IMR-90 (cell line): ENCODE measurements at regions not wholly inside any gene's neighbourhood (a gene's known extent, or its start where the extent isn't known, plus 50 kb on each side); places are given as distances from the start of the nearest gene placed in this dataset.

Experiments used
- ATAC-seq: fragments of 200-7000 bp; cut with Tn5 transposase; 2 replicates; pipeline ENCODE4 v1.9.1; 2020; ENCODE audit warnings: low read depth, mild to moderate bottlenecking, moderate library complexity
- BruUV-seq: library from RNA; stranded (reverse); fragments of 400-500 nt; replicated peaks from 2 replicates; lab custom pipeline; 2021; lab: Mats Ljungman, UMichigan
- CTCF ChIA-PET: fragments of 300-600 bp; formaldehyde crosslinking; extraction: SDS; loops from one replicate; lab custom pipeline; 2021; ENCODE audit warnings: antibody characterized with exemption; lab: Yijun Ruan, JAX
- POLR2A ChIA-PET: fragments of 300-600 bp; sonication (Branson Sonifier 250); formaldehyde crosslinking; loops from one replicate; lab custom pipeline; 2022; ENCODE audit warnings: antibody characterized with exemption; ENCODE audit not compliant: unreplicated experiment; lab: Charles Lee
- DNase-seq: peaks from one replicate; pipeline ENCODE4 v3.0.0; 2013
- H2AFZ ChIP-seq: replicated peaks from 2 replicates; pipeline ENCODE3; 2013; ENCODE audit warnings: low read length, mild to moderate bottlenecking; ENCODE audit not compliant: poor library complexity
- H2AK5ac ChIP-seq: 2 replicates; pipeline ENCODE4 v1.6.1; 2013; ENCODE audit warnings: low read depth, low read length, inconsistent platforms
- H2AK9ac ChIP-seq: replicated peaks from 2 replicates; pipeline ENCODE3; 2013; ENCODE audit warnings: mild to moderate bottlenecking, low read depth, low read length, moderate library complexity; ENCODE audit not compliant: poor library complexity
- H2BK120ac ChIP-seq: 2 replicates; pipeline ENCODE4 v1.6.1; 2013; ENCODE audit warnings: low read depth, low read length, inconsistent platforms
- H2BK15ac ChIP-seq: 3 replicates; pipeline ENCODE4 v1.6.1; 2013; ENCODE audit warnings: low read depth, low read length, inconsistent platforms
- H2BK20ac ChIP-seq: 2 replicates; pipeline ENCODE4 v1.6.1; 2013; ENCODE audit warnings: low read depth, mild to moderate bottlenecking, inconsistent platforms, low read length, moderate library complexity
- H2BK5ac ChIP-seq: 2 replicates; pipeline ENCODE4 v1.6.1; 2013; ENCODE audit warnings: mild to moderate bottlenecking, low read depth, low read length, inconsistent platforms; ENCODE audit not compliant: poor library complexity, severe bottlenecking
- H3K14ac ChIP-seq: replicated peaks from 2 replicates; pipeline ENCODE4 v1.6.1; 2013; ENCODE audit warnings: low read depth, low read length, inconsistent platforms
- H3K18ac ChIP-seq: 2 replicates; pipeline ENCODE4 v1.6.1; 2013; ENCODE audit warnings: low read depth, low read length, control low read depth
- H3K23ac ChIP-seq: 2 replicates; pipeline ENCODE4 v1.6.1; 2013; ENCODE audit warnings: low read depth, low read length, inconsistent platforms
- H3K27ac ChIP-seq: 2 replicates; pipeline ENCODE4 v1.5.1; 2013; ENCODE audit warnings: mild to moderate bottlenecking, control low read depth, low read length; ENCODE audit not compliant: insufficient read depth
- H3K27me3 ChIP-seq: 2 replicates; pipeline ENCODE4 v1.6.1; 2013; ENCODE audit warnings: low read length; ENCODE audit not compliant: control insufficient read depth, insufficient read depth
- H3K36me3 ChIP-seq: 2 replicates; pipeline ENCODE4 v1.6.1; 2013; ENCODE audit warnings: low read length, mixed read lengths; ENCODE audit not compliant: control insufficient read depth, insufficient read depth
- H3K4ac ChIP-seq: 2 replicates; pipeline ENCODE4 v1.6.1; 2013; ENCODE audit warnings: low read depth, low read length, inconsistent platforms
- H3K4me1 ChIP-seq: 2 replicates; pipeline ENCODE4 v1.6.1; 2013; ENCODE audit warnings: low read length, mixed read lengths; ENCODE audit not compliant: control insufficient read depth, insufficient read depth
- H3K4me2 ChIP-seq: 2 replicates; pipeline ENCODE4 v1.6.1; 2013; ENCODE audit warnings: low read depth, mild to moderate bottlenecking, control low read depth, low read length, moderate library complexity
- H3K4me3 ChIP-seq: 2 replicates; pipeline ENCODE4 v1.5.1; 2013; ENCODE audit warnings: low read depth, mild to moderate bottlenecking, control low read depth, low read length, moderate library complexity; ENCODE audit not compliant: insufficient read depth
- H3K56ac ChIP-seq: 2 replicates; pipeline ENCODE4 v1.6.1; 2013; ENCODE audit warnings: low read length, inconsistent platforms; ENCODE audit not compliant: insufficient read depth; ENCODE audit errors: extremely low read depth
- H3K79me1 ChIP-seq, 2 experiments: 2 replicates each; pipeline ENCODE4 v1.6.1; 2013; ENCODE audit warnings: low read length in 2 of 2, inconsistent platforms in 1 of 2, low read depth in 1 of 2
- H3K9ac ChIP-seq: 2 replicates; pipeline ENCODE4 v1.6.1; 2013; ENCODE audit warnings: low read depth, low read length, control low read depth
- H3K9me1 ChIP-seq: 2 replicates; pipeline ENCODE4 v1.6.1; 2013; ENCODE audit warnings: low read length, inconsistent platforms; ENCODE audit not compliant: insufficient read depth
- H3K9me3 ChIP-seq: 2 replicates; pipeline ENCODE4 v1.6.1; 2013; ENCODE audit warnings: low read length; ENCODE audit not compliant: control insufficient read depth, insufficient read depth
- H4K20me1 ChIP-seq: 2 replicates; pipeline ENCODE4 v1.6.1; 2013; ENCODE audit warnings: low read length, inconsistent platforms; ENCODE audit not compliant: insufficient read depth
- H4K5ac ChIP-seq: 2 replicates; pipeline ENCODE4 v1.6.1; 2013; ENCODE audit warnings: mild to moderate bottlenecking, low read depth, low read length, control low read depth
- H4K8ac ChIP-seq, 2 experiments: 2 replicates each; pipeline ENCODE4 v1.6.1; 2013; ENCODE audit warnings: low read depth in 2 of 2, low read length in 2 of 2, control low read depth in 1 of 2, inconsistent platforms in 1 of 2
- H4K91ac ChIP-seq: 2 replicates; pipeline ENCODE4 v1.6.1; 2013; ENCODE audit warnings: low read depth, low read length, inconsistent platforms; ENCODE audit not compliant: insufficient read depth
- CEBPB ChIP-seq: IDR thresholded peaks from 2 replicates; pipeline ENCODE4 v1.6.1; 2012; ENCODE audit warnings: low read depth, low read length, improper control_type of control experiment
- CHD1 ChIP-seq: IDR thresholded peaks from 2 replicates; pipeline ENCODE4 v1.6.1; 2012; ENCODE audit warnings: low read depth, low read length, improper control_type of control experiment
- RCOR1 ChIP-seq: IDR thresholded peaks from 2 replicates; pipeline ENCODE4 v1.6.1; 2012; ENCODE audit warnings: mild to moderate bottlenecking, low read length, improper control_type of control experiment; ENCODE audit not compliant: insufficient replicate concordance
- SMC3 ChIP-seq: fragments of 150-350 bp; IDR thresholded peaks from 2 replicates; pipeline ENCODE4 v1.6.1; 2016; ENCODE audit warnings: low read depth, mild to moderate bottlenecking, antibody characterized with exemption, low read length, moderate library complexity
- WGBS, 2 experiments: methylation state at CpG; one replicate each; pipeline versions ENCODE4 v1.1.5 to v1.1.7; 2013; ENCODE audit warnings: missing lambda C conversion rate in 2 of 2; ENCODE audit not compliant: insufficient read length in 1 of 2; ENCODE audit errors: extremely low coverage in 2 of 2; 5-methylcytosine and 5-hydroxymethylcytosine counted together
- dilution Hi-C: fragments of 300-500 bp; cut with HindIII; formaldehyde crosslinking; loops from one replicate; pipeline ENCODE4 v1.14.3; 2018; ENCODE audit warnings: low sequenced_read_pairs; ENCODE audit not compliant: unreplicated experiment
- in situ Hi-C: fragments of 300-500 bp; cut with MboI; formaldehyde crosslinking; loops from 3 replicates; pipeline ENCODE4 v1.14.3; 2019; ENCODE audit warnings: low sequenced_read_pairs, inconsistent platforms, mixed read lengths
- intact Hi-C: fragments of 100-400 bp; cut with micrococcal nuclease; formaldehyde crosslinking; loops from 2 replicates; pipeline ENCODE4 v1.10.0; 2022

GRCh38 chr22:44389926-44390612 lies 77.3 kb upstream of the SHISAL1 start:
- Histone ChIP-seq H4K8ac (no peak overlapping the region), H3K18ac (no peak overlapping the region), H3K23ac (no peak overlapping the region), H3K9ac (no peak overlapping the region), H3K36me3 (no peaks in the 10 kb centered on the region), H3K79me1 (no peaks in the 10 kb centered on the region), H3K4me1 (no peaks in the 10 kb centered on the region; the same call in 1 of the 2 replicates), H3K9me3 (no peaks in the 10 kb centered on the region), H2BK120ac (no peak overlapping the region), H3K56ac (no peak overlapping the region), H3K27me3 (peaks cover 18% of the 10 kb centered on the region), H3K9me1 (0 out of 2 replicates have a peak, but pooled peaks cover 3% of the 10 kb centered on the region), H4K5ac (no peak overlapping the region), H3K4me3 (no peak overlapping the region), H2BK15ac (no peak overlapping the region), H2BK5ac (no peak overlapping the region), H3K4me2 (no peak overlapping the region), H3K4ac (no peak overlapping the region), H2BK20ac (no peak overlapping the region), H2AFZ (no peak overlapping the region), H2AK9ac (no peak overlapping the region), H3K27ac (no peak overlapping the region), H3K14ac (no peak overlapping the region), H4K20me1 (no peaks in the 10 kb centered on the region), H4K91ac (no peak overlapping the region), H2AK5ac (no peak overlapping the region; the same call in 1 of the 2 replicates)
- no TSS peak for BruUV-seq
- CTCF ChIA-PET, result interaction anchor here (0.5 kb wide), 1 partner anchor 90 kb away, joined by 4 read pairs; no protein-coding TSS in a partner anchor
- ATAC-seq (no peak), DNase-seq (no peak)
- dilution Hi-C loops (no loop called here), intact Hi-C loops (no loop called here), in situ Hi-C loops (no loop called here)
- 100% methylated on average over 1 of the region's 5 CpGs; no CpG with 5 or more reads in 1 of the 2 experiments for WGBS, 2 experiments
- TF ChIP-seq SMC3 (no peak), RCOR1 (no peak), CHD1 (no peak), CEBPB (no peak)
- POLR2A ChIA-PET, result no interaction called here
